ENCODE measurements at regions not wholly inside any gene's neighbourhood (a gene's known extent, or its start where the extent isn't known, plus 50 kb on each side); places are given as distances from the start of the nearest gene placed in this dataset.
"Not testable (repeated sequence)": the region's sequence is repeated elsewhere in the genome, so short reads cannot be mapped to it uniquely, and the experiment has no call there.

DNA sequence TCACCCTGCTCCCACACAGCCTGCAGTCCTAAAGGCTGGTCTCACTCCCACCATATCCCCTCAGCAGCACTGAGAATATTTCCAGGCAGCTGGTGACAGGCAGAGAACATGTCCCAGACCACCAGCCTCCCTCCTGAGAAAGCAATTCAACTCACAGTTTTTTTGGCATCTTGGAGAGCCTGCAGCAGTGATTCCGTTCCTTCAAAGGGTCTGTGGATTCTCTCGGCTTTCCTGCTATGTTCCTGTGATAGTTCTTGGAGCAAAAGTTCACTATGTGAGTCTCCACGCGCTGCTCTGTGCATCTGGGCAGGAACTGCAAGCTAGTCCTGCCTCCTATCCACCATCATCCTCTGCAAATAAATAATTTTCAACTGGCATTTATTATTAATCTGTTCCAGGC is 448.3 kb upstream of the HSF2 start:
- no peak overlapping the region for H3K4me3 ChIP-seq (ENCODE audit: low read depth, low read length)
- TF ChIP-seq, protein P1, sequence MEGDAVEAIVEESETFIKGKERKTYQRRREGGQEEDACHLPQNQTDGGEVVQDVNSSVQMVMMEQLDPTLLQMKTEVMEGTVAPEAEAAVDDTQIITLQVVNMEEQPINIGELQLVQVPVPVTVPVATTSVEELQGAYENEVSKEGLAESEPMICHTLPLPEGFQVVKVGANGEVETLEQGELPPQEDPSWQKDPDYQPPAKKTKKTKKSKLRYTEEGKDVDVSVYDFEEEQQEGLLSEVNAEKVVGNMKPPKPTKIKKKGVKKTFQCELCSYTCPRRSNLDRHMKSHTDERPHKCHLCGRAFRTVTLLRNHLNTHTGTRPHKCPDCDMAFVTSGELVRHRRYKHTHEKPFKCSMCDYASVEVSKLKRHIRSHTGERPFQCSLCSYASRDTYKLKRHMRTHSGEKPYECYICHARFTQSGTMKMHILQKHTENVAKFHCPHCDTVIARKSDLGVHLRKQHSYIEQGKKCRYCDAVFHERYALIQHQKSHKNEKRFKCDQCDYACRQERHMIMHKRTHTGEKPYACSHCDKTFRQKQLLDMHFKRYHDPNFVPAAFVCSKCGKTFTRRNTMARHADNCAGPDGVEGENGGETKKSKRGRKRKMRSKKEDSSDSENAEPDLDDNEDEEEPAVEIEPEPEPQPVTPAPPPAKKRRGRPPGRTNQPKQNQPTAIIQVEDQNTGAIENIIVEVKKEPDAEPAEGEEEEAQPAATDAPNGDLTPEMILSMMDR (IDR thresholded peaks at IDR 0.05; ENCODE audit: low read depth, low read length) = no peak

DNA sequence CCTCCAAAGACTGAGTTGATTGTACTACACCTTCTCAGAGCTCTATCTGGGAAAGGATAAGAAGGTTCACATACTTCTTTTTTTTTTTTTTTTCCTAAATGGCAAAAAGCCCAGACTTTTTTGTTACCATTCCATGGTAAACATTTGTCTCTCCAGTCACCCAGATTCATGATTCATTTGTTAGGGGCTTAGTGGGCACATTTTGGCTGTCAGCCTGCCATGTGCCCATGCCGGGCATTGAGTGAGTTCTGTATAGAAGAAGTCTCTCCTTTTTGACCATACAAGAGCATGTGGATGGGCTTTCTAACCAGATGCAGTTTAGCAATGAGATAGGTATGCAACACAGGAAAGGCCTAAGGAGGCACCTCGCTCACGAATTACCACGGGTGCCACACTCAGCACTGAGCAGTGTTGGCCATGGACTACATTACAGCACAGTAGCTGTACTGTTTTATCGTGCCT is 447.5 kb upstream of the HSF2 start:
- H3K4me3 ChIP-seq (ENCODE audit: low read depth, low read length) = no peak overlapping the region
- TF ChIP-seq, protein P1 (IDR thresholded peaks at IDR 0.05; ENCODE audit: low read depth, low read length) = no peak

DNA sequence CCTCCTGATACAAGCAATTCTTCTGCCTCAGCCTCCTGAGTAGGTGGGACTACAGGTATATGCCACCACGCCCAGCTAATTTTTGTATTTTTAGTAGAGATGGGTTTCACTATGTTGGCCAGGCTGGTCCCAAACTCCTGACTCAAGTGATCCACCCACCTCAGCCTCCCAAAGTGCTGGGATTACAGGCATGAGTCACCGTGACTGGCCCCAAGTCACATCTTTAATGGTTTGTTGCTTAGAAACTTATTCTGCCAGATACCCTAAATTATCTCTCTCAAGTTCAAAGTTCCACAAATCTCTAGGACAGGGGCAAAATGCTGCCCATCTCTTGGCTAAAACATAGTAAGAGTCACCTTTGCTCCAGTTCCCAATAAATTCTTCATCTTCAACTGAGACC is 444.1 kb upstream of the HSF2 start:
- H3K4me3 ChIP-seq (ENCODE audit: low read depth, low read length) = not testable (repeated sequence)

- no peak overlapping the region for H3K4me3 ChIP-seq (ENCODE audit: low read depth, low read length)
- TF ChIP-seq, protein P1 (IDR thresholded peaks at IDR 0.05; ENCODE audit: low read depth, low read length) = no peak
Observed at GRCh38 chr6:121956782-121957181, 442.7 kb upstream of the HSF2 start.

DNA sequence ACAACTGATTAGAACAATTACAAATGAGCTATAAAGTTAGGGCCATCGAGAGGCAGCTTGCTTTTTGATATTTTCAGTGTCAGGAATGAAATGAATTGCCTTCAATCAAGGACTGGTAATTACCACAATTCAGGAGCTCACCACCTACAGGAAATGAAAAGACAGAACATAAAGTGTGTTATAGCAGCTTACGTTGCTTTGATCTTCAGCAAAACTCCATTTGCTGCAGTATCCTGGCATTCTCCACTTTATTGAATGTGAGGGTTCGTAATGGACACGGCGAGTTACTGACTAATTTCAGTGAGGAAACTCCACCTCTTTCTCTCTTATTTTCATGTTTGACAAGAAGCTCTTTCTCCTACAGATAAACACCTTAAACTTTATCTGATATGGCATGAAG is 440.0 kb upstream of the HSF2 start:
- TF ChIP-seq, protein P1 (IDR thresholded peaks at IDR 0.05; ENCODE audit: low read depth, low read length) = no peak
- H3K4me3 ChIP-seq (ENCODE audit: low read depth, low read length) = no peak overlapping the region

DNA sequence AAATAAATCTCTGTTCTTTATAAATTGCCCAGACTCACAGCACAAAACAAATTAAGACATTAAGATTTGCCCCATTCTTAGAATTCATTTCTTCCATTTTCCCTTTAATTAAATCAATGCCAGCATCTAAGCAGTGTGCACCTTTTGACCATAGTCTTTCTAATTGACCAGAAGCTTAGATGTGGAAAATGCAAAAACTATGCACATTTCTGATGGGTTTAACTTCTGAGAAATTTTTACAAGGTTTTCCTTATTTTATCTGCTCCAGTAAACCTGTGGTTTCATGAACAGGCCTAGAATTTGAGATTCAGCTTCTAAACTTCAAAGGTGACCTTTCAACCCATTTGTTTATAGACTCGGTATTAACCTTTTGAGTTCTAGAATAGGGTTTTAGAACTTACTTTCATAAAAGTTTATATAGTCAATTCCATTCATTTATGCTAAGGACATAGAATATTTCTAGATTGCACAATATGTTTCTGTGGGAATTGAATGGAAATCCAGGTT is 437.8 kb upstream of the HSF2 start:
- no peak overlapping the region for H3K4me3 ChIP-seq (ENCODE audit: low read depth, low read length)
- TF ChIP-seq, protein P1 (IDR thresholded peaks at IDR 0.05; ENCODE audit: low read depth, low read length) = no peak

GRCh38 chr6:121963826-121964225 is 435.6 kb upstream of the HSF2 start:
- TF ChIP-seq, protein P1 (IDR thresholded peaks at IDR 0.05; ENCODE audit: low read depth, low read length) = no peak
- no peak overlapping the region for H3K4me3 ChIP-seq (ENCODE audit: low read depth, low read length)

DNA sequence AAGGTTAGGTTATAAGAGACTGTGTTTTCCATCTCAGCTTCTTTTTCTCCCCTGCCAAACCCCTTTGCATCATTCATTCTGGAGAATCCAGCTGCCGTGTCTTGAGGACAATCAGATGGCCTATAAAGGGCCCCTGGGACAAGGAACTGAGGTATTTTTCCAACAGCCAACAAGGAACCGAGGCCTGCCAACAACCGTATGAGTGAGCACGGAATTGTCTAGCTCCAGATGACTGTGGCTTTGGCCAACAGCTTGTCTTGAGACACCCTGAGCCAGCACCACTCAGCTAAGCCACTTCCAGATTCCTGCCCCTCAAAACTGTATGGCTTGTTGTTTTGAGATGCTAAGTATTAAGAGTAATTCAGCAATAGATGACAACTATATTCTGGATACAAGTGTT is 433.7 kb upstream of the HSF2 start:
- H3K4me3 ChIP-seq (ENCODE audit: low read depth, low read length) = no peak overlapping the region
- TF ChIP-seq, protein P1 (IDR thresholded peaks at IDR 0.05; ENCODE audit: low read depth, low read length) = no peak

All from WI38 (cell line).